Right ventricle myocardium superior (tissue), 1 donor: ENCODE measurements at regions not wholly inside any gene's neighbourhood (a gene's known extent, or its start where the extent isn't known, plus 50 kb on each side); places are given as distances from the start of the nearest gene placed in this dataset.
"Not testable (repeated sequence)": the region's sequence is repeated elsewhere in the genome, so short reads cannot be mapped to it uniquely, and the experiment has no call there.

Experiments used
- ATAC-seq: fragments of 200-7000 bp; cut with Tn5 transposase; one replicate; pipeline ENCODE4 v1.9.1; 2020; ENCODE audit warnings: mild to moderate bottlenecking; ENCODE audit not compliant: poor library complexity
- DNase-seq: peaks from one replicate; pipeline ENCODE4 v3.0.0-alpha.2; 2020
- intact Hi-C: fragments of 100-400 bp; cut with DNase I; formaldehyde crosslinking; loops from one replicate; pipeline ENCODE4 v1.11.2; 2022
- donor health status: DM: no; HTN: yes; CAD: no; lungs with severe emphysema.

GRCh38 chr11:81967242-81967641 is 766.4 kb downstream of the FAM181B start:
- DNase-seq = no peak
- intact Hi-C loops = no loop called here
- ATAC-seq = no peak

GRCh38 chr11:81966340-81966739 is 767.3 kb downstream of the FAM181B start:
- intact Hi-C loops = no loop called here
- ATAC-seq = no peak

GRCh38 chr11:81963018-81963417 is 770.6 kb downstream of the FAM181B start:
- DNase-seq (no peak), ATAC-seq (no peak)
- intact Hi-C loops = no loop called here

More at GRCh38 chr11:81966340-81966739, 767.3 kb downstream of the FAM181B start:
- no peak for DNase-seq

GRCh38 chr11:81960443-81960842 is 773.2 kb downstream of the FAM181B start:
- ATAC-seq = no peak
- intact Hi-C loops = no loop called here

GRCh38 chr11:81959341-81959740 is 774.3 kb downstream of the FAM181B start:
- DNase-seq (no peak), ATAC-seq (no peak)
- intact Hi-C loops = no loop called here

More at GRCh38 chr11:81960443-81960842, 773.2 kb downstream of the FAM181B start:
- no peak for DNase-seq

- intact Hi-C loops, DNase-seq, ATAC-seq: not testable (repeated sequence)
Measured at GRCh38 chr11:81954301-81954700, 779.4 kb downstream of the FAM181B start.

- intact Hi-C loops = no loop called here
- no peak for DNase-seq
- no peak for ATAC-seq
Measured at GRCh38 chr11:81946831-81947230, 786.8 kb downstream of the FAM181B start.

- no peak for DNase-seq
- no peak for ATAC-seq
- intact Hi-C loops = no loop called here
Measured at GRCh38 chr11:81942646-81943045, 791.0 kb downstream of the FAM181B start.

- ATAC-seq = no peak
- intact Hi-C loops = no loop called here
- DNase-seq = no peak
Measured at GRCh38 chr11:81941998-81942397, 791.7 kb downstream of the FAM181B start.

- intact Hi-C loops = no loop called here
- DNase-seq (no peak), ATAC-seq (no peak)
Measured at GRCh38 chr11:81932303-81932702, 801.4 kb downstream of the FAM181B start.

- DNase-seq (no peak), ATAC-seq (no peak)
- intact Hi-C loops = no loop called here
Measured at GRCh38 chr11:81920205-81920604, 813.5 kb downstream of the FAM181B start.

- intact Hi-C loops = no loop called here
- ATAC-seq (no peak), DNase-seq (no peak)
Measured at GRCh38 chr11:81916451-81916850, 817.2 kb downstream of the FAM181B start.

- intact Hi-C loops = no loop called here
- no peak for DNase-seq
- ATAC-seq = no peak
Measured at GRCh38 chr11:81915045-81915444, 818.6 kb downstream of the FAM181B start.

- intact Hi-C loops = no loop called here
- DNase-seq = no peak
- ATAC-seq = no peak
Measured at GRCh38 chr11:81913793-81914192, 819.9 kb downstream of the FAM181B start.

GRCh38 chr11:81907996-81908395 is 825.7 kb downstream of the FAM181B start:
- ATAC-seq (no peak), DNase-seq (no peak)
- intact Hi-C loops = no loop called here

GRCh38 chr11:81899156-81899555 is 834.5 kb downstream of the FAM181B start:
- DNase-seq (no peak), ATAC-seq (no peak)
- intact Hi-C loops = no loop called here

GRCh38 chr11:81897639-81898038 is 836.0 kb downstream of the FAM181B start:
- ATAC-seq = no peak
- intact Hi-C loops = no loop called here
- no peak for DNase-seq

GRCh38 chr11:81895258-81895657 is 838.4 kb downstream of the FAM181B start:
- intact Hi-C loops = no loop called here
- ATAC-seq (no peak), DNase-seq (no peak)

- intact Hi-C loops = no loop called here
- DNase-seq (no peak), ATAC-seq (no peak)
Measured at GRCh38 chr11:81892770-81893635, 840.7 kb downstream of the FAM181B start.

- intact Hi-C loops = no loop called here
- no peak for ATAC-seq
- DNase-seq = no peak
Measured at GRCh38 chr11:81888391-81888790, 845.3 kb downstream of the FAM181B start.

- intact Hi-C loops = no loop called here
- DNase-seq (no peak), ATAC-seq (no peak)
Measured at GRCh38 chr11:81887671-81888070, 846.0 kb downstream of the FAM181B start.
